ENCODE measurements at regions not wholly inside any gene's neighbourhood (a gene's known extent, or its start where the extent isn't known, plus 50 kb on each side); places are given as distances from the start of the nearest gene placed in this dataset.

GRCh38 chr2:212777020-212777491, 238.5 kb upstream of the ERBB4 start:
- Histone ChIP-seq H3K4me3 (ENCODE audit: low read depth in 2 of 2, low read length in 1 of 2) (peak overlapping the region in 1 of 2 experiments; percentile 25; a peak in 1 of 4 replicates), H3K27ac (ENCODE audit: low read depth in 2 of 2, low read length in 1 of 2) (no peak overlapping the region), H3K4me2 (0 out of 2 replicates have a peak overlapping the region, but pooled peaks have one; percentile 20), H3K9me3 (no peaks in the 10 kb centered on the region), H3F3A (replicated peaks; ENCODE audit: insufficient read depth) (no peaks in the 10 kb centered on the region), H3K27me3 (ENCODE audit: insufficient read depth) (no peaks in the 10 kb centered on the region), H3K36me3 (replicated peaks in 1 of 2; ENCODE audit: control insufficient read depth in 1 of 2, insufficient read depth in 2 of 2, low read length in 1 of 2) (no peaks in the 10 kb centered on the region), H4K20me1 (ENCODE audit: insufficient read depth) (no peaks in the 10 kb centered on the region), H3K4me1 (ENCODE audit: control insufficient read depth in 1 of 2, insufficient read depth in 2 of 2, low read depth in 1 of 2, low read length in 1 of 2) (peaks cover 0 to 4% of the 10 kb centered on the region in 2 experiments; a peak in 2 of 4 replicates), H3K9ac (no peak overlapping the region), H3K79me2 (ENCODE audit: insufficient read depth) (no peaks in the 10 kb centered on the region), H2AFZ (ENCODE audit: low read depth) (peak overlapping the region; percentile 24; the same call in 1 of the 2 replicates), H3K9me2 (no peaks in the 10 kb centered on the region)
- TF ChIP-seq RAD21 (IDR thresholded peaks at IDR 0.05; ENCODE audit: low read length) (peak; percentile 74), CTCF (IDR thresholded peaks at IDR 0.05) (peak; percentile 83), CHD2 (IDR thresholded peaks at IDR 0.05; ENCODE audit: low read length, partially characterized antibody) (no peak), SMC3 (IDR thresholded peaks at IDR 0.05; ENCODE audit: low read depth, low read length) (peak; percentile 46)
- DNase-seq, result peak; percentile 29
- CTCF ChIA-PET, result interaction anchor here (0.6 to 6.5 kb wide), 28 partner anchors 10 to 395 kb away, joined by 3 to 73 read pairs (median 3); partner anchors contain the start of gene IKZF2
- POLR2A ChIA-PET, result no interaction called here
- WGBS (ENCODE audit: low lambda C conversion rate), result 27% methylated on average over 3 of the region's 3 CpGs

GRCh38 chr2:212773808-212774339, 235.3 kb upstream of the ERBB4 start:
- no peaks in the 10 kb centered on the region for H3K79me2 ChIP-seq (ENCODE audit: insufficient read depth)
- no peaks in the 10 kb centered on the region for H3K27me3 ChIP-seq (ENCODE audit: insufficient read depth)
- no peak overlapping the region for H3K4me2 ChIP-seq
- WGBS (ENCODE audit: low lambda C conversion rate), result 94% methylated on average over 1 of the region's 1 CpG
- TF ChIP-seq TEAD4 (IDR thresholded peaks at IDR 0.05; ENCODE audit: borderline replicate concordance, insufficient read depth) (no peak), RCOR1 (IDR thresholded peaks at IDR 0.05; ENCODE audit: low read length) (no peak), NRF1 (IDR thresholded peaks at IDR 0.05; ENCODE audit: low read depth, low read length) (no peak)
- H3K9ac ChIP-seq, result no peak overlapping the region
- H3K9me2 ChIP-seq, result no peaks in the 10 kb centered on the region
- no peak overlapping the region for H2AFZ ChIP-seq (ENCODE audit: low read depth)
- no peaks in the 10 kb centered on the region for H3K9me3 ChIP-seq
- no peaks in the 10 kb centered on the region for H4K20me1 ChIP-seq (ENCODE audit: insufficient read depth)
- H3K27ac ChIP-seq (ENCODE audit: low read depth in 2 of 2, low read length in 1 of 2), result no peak overlapping the region
- H3F3A ChIP-seq (replicated peaks; ENCODE audit: insufficient read depth), result no peaks in the 10 kb centered on the region
- H3K4me1 ChIP-seq (ENCODE audit: control insufficient read depth in 1 of 2, insufficient read depth in 2 of 2, low read depth in 1 of 2, low read length in 1 of 2), result peaks cover 0 to 4% of the 10 kb centered on the region in 2 experiments; a peak in 2 of 4 replicates
- DNase-seq, result no peak
- CTCF ChIA-PET, result interaction anchor here (1.4 to 6.5 kb wide), 3 partner anchors 118 to 381 kb away, joined by 3 to 73 read pairs (median 3); partner anchors contain the start of gene IKZF2
- H3K4me3 ChIP-seq (ENCODE audit: low read depth in 2 of 2, low read length in 1 of 2), result no peak overlapping the region
- H3K36me3 ChIP-seq (replicated peaks in 1 of 2; ENCODE audit: control insufficient read depth in 1 of 2, insufficient read depth in 2 of 2, low read length in 1 of 2), result no peaks in the 10 kb centered on the region
- POLR2A ChIA-PET, result no interaction called here

GRCh38 chr2:212770240-212770639, 231.6 kb upstream of the ERBB4 start:
- ChIA-PET POLR2A (no interaction called here), CTCF (no interaction called here)
- H3K9ac ChIP-seq, result no peak overlapping the region
- no peak overlapping the region for H2AFZ ChIP-seq (ENCODE audit: low read depth)
- no peaks in the 10 kb centered on the region for H3K9me2 ChIP-seq
- H3K27me3 ChIP-seq (ENCODE audit: insufficient read depth), result no peaks in the 10 kb centered on the region
- H4K20me1 ChIP-seq (ENCODE audit: insufficient read depth), result no peaks in the 10 kb centered on the region
- TF ChIP-seq ELF1 (IDR thresholded peaks at IDR 0.05) (no peak), RAD21 (IDR thresholded peaks at IDR 0.05; ENCODE audit: low read length) (no peak), NRF1 (IDR thresholded peaks at IDR 0.05; ENCODE audit: low read depth, low read length) (no peak), REST (IDR thresholded peaks at IDR 0.05; ENCODE audit: low read depth, low read length) (no peak), TAF1 (IDR thresholded peaks at IDR 0.05; ENCODE audit: borderline replicate concordance, low read depth, low read length) (no peak), FOSL2 (IDR thresholded peaks at IDR 0.05; ENCODE audit: borderline replicate concordance, low read depth) (no peak), IRF3 (IDR thresholded peaks at IDR 0.05; ENCODE audit: low read depth, low read length) (no peak), NFIC (IDR thresholded peaks at IDR 0.05; ENCODE audit: borderline replicate concordance) (no peak)
- H3K36me3 ChIP-seq (replicated peaks in 1 of 2; ENCODE audit: control insufficient read depth in 1 of 2, insufficient read depth in 2 of 2, low read length in 1 of 2), result no peaks in the 10 kb centered on the region
- WGBS (ENCODE audit: low lambda C conversion rate), result 81% methylated on average over 3 of the region's 3 CpGs
- no peaks in the 10 kb centered on the region for H3F3A ChIP-seq (replicated peaks; ENCODE audit: insufficient read depth)
- no peaks in the 10 kb centered on the region for H3K4me1 ChIP-seq (ENCODE audit: control insufficient read depth in 1 of 2, insufficient read depth in 2 of 2, low read depth in 1 of 2, low read length in 1 of 2)
- no peak for DNase-seq
- no peak overlapping the region for H3K4me2 ChIP-seq
- H3K9me3 ChIP-seq, result no peaks in the 10 kb centered on the region
- H3K79me2 ChIP-seq (ENCODE audit: insufficient read depth), result no peaks in the 10 kb centered on the region
- no peak overlapping the region; a peak in 1 of 4 replicates for H3K4me3 ChIP-seq (ENCODE audit: low read depth in 2 of 2, low read length in 1 of 2)
- H3K27ac ChIP-seq (ENCODE audit: low read depth in 2 of 2, low read length in 1 of 2), result no peak overlapping the region
